ENCODE measurements at regions not wholly inside any gene's neighbourhood (a gene's known extent, or its start where the extent isn't known, plus 50 kb on each side); places are given as distances from the start of the nearest gene placed in this dataset.

- DNase-seq (ENCODE audit: low read depth): no peak
Observed at GRCh38 chr1:38111589-38111988, 65.0 kb upstream of the POU3F1 start.

- DNase-seq (ENCODE audit: low read depth): no peak
Observed at GRCh38 chr1:38105267-38105666, 58.7 kb upstream of the POU3F1 start.

GRCh38 chr1:38102636-38103035 is 56.0 kb upstream of the POU3F1 start:
- DNase-seq (ENCODE audit: low read depth): no peak

GRCh38 chr1:38101037-38101785 is 54.6 kb upstream of the POU3F1 start:
- DNase-seq (ENCODE audit: low read depth): no peak

- no peak for DNase-seq (ENCODE audit: low read depth)
Observed at GRCh38 chr1:38098101-38098847, 51.7 kb upstream of the POU3F1 start.

- no peak for DNase-seq (ENCODE audit: low read depth)
Observed at GRCh38 chr1:38097284-38097898, 50.8 kb upstream of the POU3F1 start.

Measured in activated T-cell treated with anti-CD3 and anti-CD28 coated beads for 24 hours (primary cell).